Naive thymus-derived CD8-positive, alpha-beta T cell (primary cell): ENCODE measurements at regions not wholly inside any gene's neighbourhood (a gene's known extent, or its start where the extent isn't known, plus 50 kb on each side); places are given as distances from the start of the nearest gene placed in this dataset.

Experiments
- ATAC-seq, 2 donors: fragments of 150-1000 bp; cut with Tn5 transposase in 1 of 2; sonication (Bioruptor Pico), chemical (Tn5 transposase) in 1 of 2; 1 replicate in 1 of 2; 2 replicates in 1 of 2; pipeline ENCODE4 v1.10.0; 2021; ENCODE audit warnings: mild to moderate bottlenecking in 2 of 2, moderate library complexity in 2 of 2
- POLR2A ChIA-PET: fragments of 350-600 bp; sonication (Branson Sonifier 250); formaldehyde crosslinking; loops from one replicate; lab custom pipeline; 2021; ENCODE audit warnings: antibody characterized with exemption; lab: Charles Lee
- DNase-seq, 10 donors: peaks; one replicate each; pipeline versions ENCODE4 v3.0.0 to v3.0.0-alpha.2; 2020 to 2022
- H3K27ac Mint-ChIP-seq, 10 donors: one replicate each; pipeline ENCODE4 v1.8.0; 2020 to 2022; ENCODE audit warnings: mild to moderate bottlenecking in 10 of 10, mixed read lengths in 10 of 10, moderate library complexity in 4 of 10, inconsistent platforms in 1 of 10
- H3K27me3 Mint-ChIP-seq, 5 donors: one replicate each; pipeline ENCODE4 v1.8.0; 2021 to 2022; ENCODE audit warnings: mixed read lengths in 5 of 5
- H3K36me3 Mint-ChIP-seq, 3 donors: one replicate each; pipeline ENCODE4 v1.8.0; 2020 to 2022; ENCODE audit warnings: mixed read lengths in 3 of 3, mild to moderate bottlenecking in 2 of 3, inconsistent platforms in 1 of 3
- H3K4me1 Mint-ChIP-seq, 4 donors: one replicate each; pipeline ENCODE4 v1.8.0; 2021 to 2022; ENCODE audit warnings: mixed read lengths in 4 of 4
- H3K4me3 Mint-ChIP-seq, 10 donors: one replicate each; pipeline ENCODE4 v1.8.0; 2020 to 2022; ENCODE audit warnings: mild to moderate bottlenecking in 10 of 10, mixed read lengths in 10 of 10, moderate library complexity in 6 of 10, inconsistent platforms in 1 of 10
- H3K9me3 Mint-ChIP-seq, 9 donors: one replicate each; pipeline ENCODE4 v1.8.0; 2020 to 2022; ENCODE audit warnings: mixed read lengths in 9 of 9, mild to moderate bottlenecking in 3 of 9, inconsistent platforms in 1 of 9, moderate library complexity in 1 of 9

DNA sequence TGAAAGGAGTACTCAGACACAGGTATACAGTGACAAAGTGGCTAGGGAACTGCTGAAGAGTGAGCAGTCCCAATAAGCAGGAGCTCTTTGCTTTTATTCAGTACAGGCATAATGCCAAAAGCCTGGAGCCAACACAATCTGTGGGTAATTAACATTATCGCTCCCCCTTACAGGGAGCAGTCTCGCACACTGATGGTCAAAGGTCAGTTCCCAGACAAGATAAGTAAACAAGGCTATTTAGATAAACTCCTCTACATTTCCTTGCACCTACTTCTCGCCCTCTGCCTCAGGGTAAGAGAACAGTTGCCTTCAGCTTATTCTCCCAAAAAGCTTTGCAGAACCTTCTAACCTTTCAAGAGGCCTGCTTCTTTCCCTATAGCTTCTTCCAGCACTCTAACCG is 73.9 kb upstream of the TAF9B start:
- POLR2A ChIA-PET: no interaction called here
- H3K4me1 Mint-ChIP-seq: no peaks in the 10 kb centered on the region

DNA sequence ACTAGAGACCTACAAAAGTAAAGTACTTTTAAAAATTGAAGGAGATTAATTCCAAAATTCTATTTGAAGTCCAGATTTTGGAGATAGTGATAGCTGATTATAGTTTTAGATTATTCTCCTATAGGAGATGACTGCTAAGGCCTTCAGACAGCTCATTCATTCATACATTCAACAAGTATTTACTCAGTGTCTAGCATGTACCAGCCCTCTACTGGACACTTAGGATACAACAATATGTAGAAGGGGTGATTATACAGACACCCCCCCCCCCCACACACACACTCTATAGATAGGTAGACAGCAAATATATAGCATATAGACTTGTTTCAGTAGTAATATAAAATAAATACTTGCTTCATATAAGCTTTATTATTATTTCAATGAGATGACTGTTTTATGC is 60.4 kb upstream of the TAF9B start:
- ATAC-seq (peak; percentile 47 to 49), DNase-seq (peak in 3 of 10 donors; percentile 1 to 31 (median 9))
- Mint-ChIP-seq H3K4me3 (no peak overlapping the region), H3K9me3 (peaks cover 0 to 4% (median 0%) of the 10 kb centered on the region in 9 donors), H3K4me1 (no peaks in the 10 kb centered on the region), H3K27me3 (peaks cover 0 to 2% (median 0%) of the 10 kb centered on the region in 5 donors), H3K27ac (no peak overlapping the region), H3K36me3 (no peaks in the 10 kb centered on the region)
- POLR2A ChIA-PET: interaction anchor here (1.2 kb wide), 1 partner anchor 75 kb away, joined by 6 read pairs; no protein-coding TSS in a partner anchor

More for the DNA sequence above, 73.9 kb upstream of the TAF9B start:
- ATAC-seq (no peak), DNase-seq (no peak)
- Mint-ChIP-seq H3K4me3 (no peak overlapping the region), H3K9me3 (peaks cover 0 to 42% (median 11%) of the 10 kb centered on the region in 9 donors), H3K27me3 (no peaks in the 10 kb centered on the region), H3K36me3 (peaks cover 0 to 16% (median 2%) of the 10 kb centered on the region in 3 donors), H3K27ac (peak overlapping the region in 1 of 10 donors; percentile 37)
